ENCODE measurements at regions not wholly inside any gene's neighbourhood (a gene's known extent, or its start where the extent isn't known, plus 50 kb on each side); places are given as distances from the start of the nearest gene placed in this dataset.
"Not testable (repeated sequence)": the region's sequence is repeated elsewhere in the genome, so short reads cannot be mapped to it uniquely, and the experiment has no call there.

DNA sequence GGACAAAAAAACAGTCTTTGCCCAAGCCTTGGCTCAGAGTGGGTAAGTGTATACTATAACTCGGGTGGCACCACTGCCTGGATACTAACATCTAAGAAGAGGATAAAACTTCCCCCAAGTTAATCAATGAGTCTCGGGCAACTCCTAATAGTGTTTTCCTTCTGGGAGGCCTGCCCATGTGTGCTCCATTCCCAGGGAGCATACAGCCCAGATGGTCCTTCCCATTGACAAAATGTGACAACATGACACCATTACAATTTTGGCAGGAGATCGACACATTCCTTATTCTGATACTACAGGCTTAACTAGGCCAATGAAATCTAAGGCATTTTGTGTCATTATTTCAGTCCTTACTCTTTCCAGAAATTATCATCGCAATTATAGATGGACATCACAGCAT, 52.7 kb upstream of the CRIM1 start:
- no peak for DNase-seq

DNA sequence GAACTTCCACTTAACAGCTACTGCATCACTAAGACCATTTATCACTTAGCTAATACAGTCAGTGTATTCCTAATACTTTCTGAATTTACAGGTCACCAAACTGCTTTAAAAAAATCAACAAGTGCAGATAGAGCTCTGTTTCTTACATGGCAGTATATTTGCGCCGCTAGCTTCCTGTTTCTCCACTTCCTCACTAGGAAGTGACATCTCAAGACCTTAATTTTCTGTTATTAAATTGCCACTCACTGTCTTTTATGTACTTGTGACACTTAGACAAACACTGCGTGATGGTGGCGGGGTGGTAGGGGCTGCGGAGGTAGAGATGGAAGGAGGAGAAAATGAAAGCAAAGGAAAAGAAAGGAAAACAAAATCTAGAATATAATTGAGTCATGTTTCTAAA, 53.7 kb upstream of the CRIM1 start:
- no peak for DNase-seq

DNA sequence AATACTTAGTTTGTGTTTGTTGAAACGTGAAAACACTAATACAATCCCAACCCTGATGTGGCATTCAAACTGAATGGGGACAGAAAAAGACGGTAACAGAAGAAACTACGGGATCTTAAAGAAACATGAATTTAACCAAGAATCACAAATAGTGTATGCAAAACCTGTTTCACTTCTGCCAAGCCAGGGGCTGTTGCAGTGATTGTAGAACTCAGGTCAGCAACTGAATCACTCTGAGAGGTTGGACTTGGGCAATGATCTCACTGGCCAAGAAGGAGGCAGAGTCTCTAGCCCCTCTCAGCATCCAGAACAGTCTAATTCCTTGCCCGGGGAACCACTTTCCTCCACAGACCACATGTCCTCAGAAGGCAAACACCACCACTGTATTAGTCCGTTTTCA, 54.9 kb upstream of the CRIM1 start:
- no peak for DNase-seq

DNA sequence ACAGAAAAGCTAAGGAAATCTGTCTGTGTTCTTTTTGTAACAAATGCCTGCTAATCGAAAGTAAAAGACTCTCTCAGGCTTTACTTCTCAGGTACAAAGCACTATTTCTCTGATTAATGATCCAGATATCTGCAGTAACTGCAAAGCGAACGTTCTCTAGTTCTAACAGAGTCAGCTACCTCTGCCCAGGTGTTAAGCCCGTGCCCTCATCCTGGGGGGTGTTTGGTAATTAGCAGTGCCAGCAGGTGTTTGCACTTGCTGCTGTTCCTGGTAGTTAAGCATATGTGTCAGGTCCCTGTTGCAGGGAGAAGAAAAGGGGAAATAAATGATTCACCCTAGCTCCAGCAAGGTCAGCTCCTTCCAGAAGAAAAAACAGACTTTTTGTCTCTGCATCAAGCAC, 58.8 kb upstream of the CRIM1 start:
- no peak for DNase-seq

GRCh38 chr2:36294316-36294721, 61.3 kb upstream of the CRIM1 start:
- peak; percentile 36 for DNase-seq

DNA sequence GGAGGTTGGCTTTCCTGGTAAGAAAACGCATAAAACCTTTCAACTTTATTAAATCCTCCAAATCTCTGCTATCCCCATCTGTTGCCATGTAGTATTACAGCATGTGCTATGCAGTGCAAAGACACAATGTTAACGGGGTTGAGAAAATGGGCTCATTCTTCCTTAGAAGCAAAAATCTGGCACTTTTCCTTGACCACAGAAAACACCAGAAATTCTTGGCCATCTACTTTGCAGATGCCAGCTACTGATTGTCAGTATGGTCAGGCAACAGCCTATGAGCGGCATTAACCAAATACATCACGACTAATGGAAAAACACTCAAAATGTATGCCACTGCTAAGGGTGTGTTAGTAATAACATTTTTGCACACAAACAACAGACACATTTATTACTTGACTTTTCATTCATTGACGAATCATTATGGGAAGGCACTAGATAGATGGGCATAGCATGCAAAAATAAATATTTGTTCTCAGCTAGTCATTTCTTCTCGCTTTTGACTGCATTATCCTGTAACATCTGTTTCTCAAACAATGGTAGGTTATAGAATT, 65.2 kb upstream of the CRIM1 start:
- no peak for DNase-seq

- DNase-seq, result no peak
Observed at GRCh38 chr2:36289731-36290130, 65.8 kb upstream of the CRIM1 start.

GRCh38 chr2:36287363-36288275, 68.0 kb upstream of the CRIM1 start:
- DNase-seq, result peak; percentile 4

DNA sequence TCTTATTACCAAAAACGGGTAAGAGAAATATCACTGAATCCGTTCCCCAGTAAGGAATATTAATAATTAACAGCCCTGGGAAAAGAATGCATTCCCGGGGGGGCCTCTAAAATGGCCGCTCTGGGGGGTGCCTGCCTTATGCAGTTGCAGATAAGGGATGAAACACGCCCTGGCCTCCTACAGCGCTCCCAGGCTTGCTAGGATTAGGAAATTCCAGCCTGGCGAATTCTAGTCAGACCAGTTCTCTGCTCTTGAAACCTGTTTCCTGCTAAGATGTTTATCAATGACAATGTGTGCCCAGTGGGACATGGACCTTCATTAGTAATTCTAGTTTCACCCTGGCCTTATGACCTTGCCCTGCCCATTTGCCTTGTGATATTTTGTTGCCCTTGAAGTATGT, 76.1 kb upstream of the CRIM1 start:
- DNase-seq, result not testable (repeated sequence)

GRCh38 chr2:36277881-36278523, 77.6 kb upstream of the CRIM1 start:
- no peak for DNase-seq

DNA sequence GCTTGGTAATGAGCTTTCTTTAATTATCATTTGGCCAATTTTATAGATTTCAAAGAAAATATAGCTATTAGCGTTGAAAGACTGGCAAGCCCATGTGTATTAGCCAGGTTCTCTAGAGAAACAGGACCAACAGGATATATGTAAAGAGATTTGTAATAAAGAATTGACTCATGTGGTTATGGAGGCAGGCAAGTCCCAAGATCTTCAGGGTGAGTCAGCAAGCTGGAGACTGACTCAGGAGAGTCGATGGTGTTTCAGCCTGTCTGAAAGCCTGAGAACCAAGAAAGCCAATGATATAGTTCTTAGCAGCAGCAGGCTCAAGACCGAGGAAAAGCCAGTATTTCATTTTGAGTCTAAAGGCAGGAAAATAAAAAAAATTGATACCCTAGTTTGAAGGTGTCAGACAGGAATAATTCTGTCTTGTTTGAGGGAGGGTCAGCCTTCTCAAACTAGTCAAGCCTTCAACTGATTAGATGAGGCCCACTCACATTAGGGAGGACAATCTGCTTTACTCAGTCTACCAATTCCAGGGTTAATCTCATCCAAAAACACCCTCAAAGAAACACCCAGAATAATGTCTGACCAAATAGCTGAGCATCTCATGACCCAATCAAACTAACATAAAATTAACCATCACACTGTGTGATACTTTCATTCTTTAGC, 78.3 kb upstream of the CRIM1 start:
- peak; percentile 29 for DNase-seq

GRCh38 chr2:36271266-36271665, 84.3 kb upstream of the CRIM1 start:
- DNase-seq, result no peak

DNA sequence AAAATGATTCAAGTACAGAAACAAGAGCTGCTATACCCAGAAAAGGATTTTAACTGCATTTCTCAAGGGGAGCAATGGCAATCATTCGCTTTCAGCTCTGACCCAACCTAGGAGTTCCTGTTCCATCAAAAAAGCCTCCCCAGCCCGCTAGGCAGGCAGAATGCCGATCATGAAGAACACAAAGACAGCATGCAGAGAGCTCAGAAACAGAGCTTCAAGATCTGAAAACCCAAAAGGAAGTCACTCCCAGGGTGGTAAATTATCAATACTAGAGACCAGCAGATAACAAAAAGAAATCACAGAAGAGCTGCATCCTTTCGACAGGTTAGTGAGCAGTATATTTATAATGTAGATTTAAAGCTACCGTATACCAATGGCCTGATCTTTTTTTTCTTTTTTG, 84.8 kb upstream of the CRIM1 start:
- DNase-seq, result no peak

- no peak for DNase-seq
Observed at GRCh38 chr2:36267194-36267593, 88.4 kb upstream of the CRIM1 start.

- DNase-seq, result no peak
Observed at GRCh38 chr2:36266536-36267121, 88.9 kb upstream of the CRIM1 start.

- no peak for DNase-seq
Observed at GRCh38 chr2:36262581-36262980, 93.0 kb upstream of the CRIM1 start.

DNA sequence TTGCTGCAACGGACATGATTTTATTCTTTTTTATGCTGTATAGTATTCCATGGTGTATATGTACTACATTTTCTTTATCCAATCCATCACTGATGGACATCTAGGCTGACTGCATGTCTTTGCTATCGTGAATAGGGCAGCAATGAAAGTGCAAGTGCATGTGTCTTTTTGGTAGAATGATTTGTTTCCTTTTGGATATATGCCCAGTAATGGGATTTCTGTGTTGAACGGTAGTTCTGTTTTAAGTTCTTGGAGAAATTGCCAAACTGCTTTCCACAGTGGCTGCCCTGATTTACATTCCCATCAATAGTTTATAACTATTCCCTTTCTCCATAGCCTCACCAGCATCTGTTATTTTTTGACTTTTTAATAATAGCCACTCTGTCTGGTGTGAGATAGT, 99.7 kb upstream of the CRIM1 start:
- DNase-seq, result no peak

DNA sequence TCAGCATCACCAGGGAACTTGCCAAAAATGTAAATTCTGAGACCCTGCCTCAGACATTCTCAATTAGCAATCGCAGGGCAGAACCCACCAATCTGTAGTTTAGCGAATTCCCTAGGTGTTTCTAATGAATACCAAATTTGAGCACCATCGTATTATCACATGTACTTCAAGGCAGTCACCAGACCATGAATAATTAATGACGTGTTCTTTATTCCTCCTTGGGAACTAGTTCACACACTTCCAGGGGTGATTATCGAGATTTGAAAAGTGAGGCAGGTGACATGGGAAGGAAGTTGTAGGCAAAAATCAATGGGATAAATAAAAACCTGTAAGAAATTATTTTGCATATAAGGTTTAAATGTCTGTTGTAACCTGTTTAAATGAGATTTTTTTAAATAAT, 102.5 kb upstream of the CRIM1 start:
- no peak for DNase-seq

DNA sequence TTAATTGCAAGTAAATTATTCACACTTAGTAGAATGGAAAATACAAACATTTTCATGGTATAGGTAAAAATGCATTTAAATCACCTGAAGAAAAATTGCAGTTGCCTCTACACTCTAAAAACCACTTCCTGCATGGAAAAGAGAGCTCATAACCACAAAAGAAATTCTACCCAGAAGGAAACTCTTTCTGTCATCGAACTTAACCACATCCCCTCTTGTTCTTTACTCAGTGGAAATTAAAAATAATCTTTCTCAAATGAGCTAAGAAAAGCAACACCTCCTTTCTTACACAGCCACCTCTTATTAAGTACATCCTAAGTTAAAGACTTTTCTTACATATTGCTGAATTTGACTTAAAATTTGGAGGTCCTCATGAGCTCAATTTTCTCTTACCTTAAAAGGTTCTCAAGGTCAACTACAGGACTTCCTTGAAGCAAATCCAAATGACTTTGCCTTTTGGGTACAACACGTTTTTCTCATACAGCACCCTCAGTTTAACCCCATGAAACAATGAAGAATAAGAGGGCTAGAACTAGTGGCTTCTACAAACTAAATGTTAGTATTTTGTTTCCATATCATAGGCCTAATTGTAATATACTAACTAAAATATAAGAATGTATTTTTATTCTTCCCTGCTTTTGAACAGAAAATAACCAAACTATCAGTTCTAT, 109.1 kb upstream of the CRIM1 start:
- DNase-seq, result no peak

DNA sequence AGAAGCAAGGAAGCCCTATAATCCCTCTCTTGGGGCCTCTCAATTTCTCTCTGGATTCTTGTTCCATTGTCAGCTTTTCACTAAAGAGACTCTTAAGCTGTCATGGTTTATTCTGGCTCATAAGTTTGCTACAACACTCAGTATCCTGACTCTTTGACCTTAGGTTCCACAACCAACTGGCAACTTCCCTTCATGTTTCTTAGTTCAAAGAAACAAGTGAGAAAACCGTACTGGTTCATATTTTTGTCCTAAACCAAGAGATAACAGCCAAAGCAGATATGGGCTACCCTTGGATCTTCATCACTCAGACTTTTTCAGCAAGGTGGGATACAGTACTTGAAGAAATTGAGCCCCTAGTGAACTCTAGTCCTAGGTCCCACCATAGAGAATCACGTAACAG, 109.9 kb upstream of the CRIM1 start:
- no peak for DNase-seq

DNA sequence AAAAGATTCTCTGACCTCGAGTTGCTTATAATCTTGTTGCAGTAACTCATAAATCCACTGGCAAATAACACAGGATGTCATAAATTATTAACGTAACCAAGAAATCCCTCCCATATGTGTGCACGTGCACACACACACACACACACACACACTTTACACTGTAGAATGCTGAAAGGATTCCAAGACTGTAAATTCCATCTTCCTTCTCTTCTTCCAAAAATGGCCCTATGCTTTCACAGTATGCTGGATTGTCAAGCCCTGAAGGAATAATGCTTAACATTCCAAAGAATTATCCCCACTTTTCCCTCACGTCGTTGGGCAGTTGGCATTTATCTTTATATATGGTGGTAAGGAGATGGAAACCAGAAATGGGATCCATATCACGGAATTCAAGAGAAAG, 117.5 kb upstream of the CRIM1 start:
- no peak for DNase-seq

DNA sequence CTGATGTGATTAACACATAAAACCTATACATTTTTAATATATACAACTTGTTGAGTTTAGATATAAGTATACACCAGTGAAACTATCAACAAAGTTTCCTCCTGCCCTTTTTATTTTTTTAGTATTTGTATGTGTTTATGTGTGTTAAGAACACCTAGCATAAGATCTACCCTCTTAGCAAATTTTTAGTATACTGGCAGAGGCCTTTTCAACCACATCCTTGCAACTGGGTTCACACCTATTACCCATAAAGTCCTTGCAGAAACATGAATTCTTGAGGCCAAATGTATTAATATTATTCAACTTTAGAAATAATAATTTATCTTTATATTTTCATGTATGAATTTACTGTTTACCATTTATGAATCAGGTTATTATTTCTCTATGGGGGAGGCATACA, 119.7 kb upstream of the CRIM1 start:
- no peak for DNase-seq

GRCh38 chr2:36235426-36235825, 120.2 kb upstream of the CRIM1 start:
- no peak for DNase-seq

All from activated naive CD4-positive, alpha-beta T cell treated with Interleukin-2 at 50 U/mL for 16 hours (primary cell).